ENCODE measurements at regions not wholly inside any gene's neighbourhood (a gene's known extent, or its start where the extent isn't known, plus 50 kb on each side); places are given as distances from the start of the nearest gene placed in this dataset.
"Not testable (repeated sequence)": the region's sequence is repeated elsewhere in the genome, so short reads cannot be mapped to it uniquely, and the experiment has no call there.

- DNase-seq = no peak
These were observed 71.2 kb upstream of the FSIP2 start for GRCh38 chr2:185667452-185667851.

- DNase-seq = no peak
These were observed 69.9 kb upstream of the FSIP2 start for GRCh38 chr2:185668710-185669109.

GRCh38 chr2:185674232-185674631 is 64.4 kb upstream of the FSIP2 start:
- no peak for DNase-seq

- DNase-seq = no peak
These were observed 62.3 kb upstream of the FSIP2 start for GRCh38 chr2:185676316-185676715.

- not testable (repeated sequence) for DNase-seq
These were observed 51.6 kb upstream of the FSIP2 start for GRCh38 chr2:185687001-185687400.

GRCh38 chr2:185687967-185688366 is 50.6 kb upstream of the FSIP2 start:
- no peak for DNase-seq

All from activated T-cell treated with anti-CD3 and anti-CD28 coated beads, Interleukin-2, amount 50 U/mL, for 1 hour (primary cell).